Cerebellar cortex (tissue), 1 donor: ENCODE measurements at regions not wholly inside any gene's neighbourhood (a gene's known extent, or its start where the extent isn't known, plus 50 kb on each side); places are given as distances from the start of the nearest gene placed in this dataset.

Experiments
- DNase-seq: peaks from one replicate; pipeline ENCODE4 v3.0.0-alpha.2; 2015; ENCODE audit warnings: low spot score

GRCh38 chr5:175035882-175036533 lies 311.6 kb downstream of the MSX2 start:
- no peak for DNase-seq

GRCh38 chr5:175034924-175035323 lies 310.5 kb downstream of the MSX2 start:
- no peak for DNase-seq

GRCh38 chr5:175032741-175033151 lies 308.4 kb downstream of the MSX2 start:
- DNase-seq = peak; percentile 26

GRCh38 chr5:175032013-175032412 lies 307.6 kb downstream of the MSX2 start:
- DNase-seq = no peak

- DNase-seq = no peak
Observed at GRCh38 chr5:175027390-175027789, 303.0 kb downstream of the MSX2 start.

GRCh38 chr5:175025077-175025476 lies 300.7 kb downstream of the MSX2 start:
- DNase-seq = no peak

- DNase-seq = no peak
Observed at GRCh38 chr5:175021841-175022625, 297.7 kb downstream of the MSX2 start.

GRCh38 chr5:175021321-175021720 lies 296.9 kb downstream of the MSX2 start:
- DNase-seq = no peak

GRCh38 chr5:175015028-175015685 lies 290.8 kb downstream of the MSX2 start:
- no peak for DNase-seq

- DNase-seq = no peak
Observed at GRCh38 chr5:175013251-175013650, 288.9 kb downstream of the MSX2 start.

- DNase-seq = no peak
Observed at GRCh38 chr5:175012267-175012666, 287.9 kb downstream of the MSX2 start.

- DNase-seq = no peak
Observed at GRCh38 chr5:175003531-175003930, 279.1 kb downstream of the MSX2 start.

GRCh38 chr5:175001876-175002645 lies 277.7 kb downstream of the MSX2 start:
- DNase-seq = no peak

GRCh38 chr5:175001311-175001710 lies 276.9 kb downstream of the MSX2 start:
- no peak for DNase-seq

GRCh38 chr5:174999581-174999980 lies 275.2 kb downstream of the MSX2 start:
- DNase-seq = no peak

GRCh38 chr5:174998131-174998730 lies 273.8 kb downstream of the MSX2 start:
- DNase-seq = no peak

- DNase-seq = no peak
Observed at GRCh38 chr5:174997688-174998087, 273.3 kb downstream of the MSX2 start.

- no peak for DNase-seq
Observed at GRCh38 chr5:174996941-174997340, 272.6 kb downstream of the MSX2 start.

GRCh38 chr5:174995827-174996226 lies 271.4 kb downstream of the MSX2 start:
- no peak for DNase-seq

GRCh38 chr5:174991847-174992246 lies 267.5 kb downstream of the MSX2 start:
- no peak for DNase-seq

GRCh38 chr5:174990909-174991308 lies 266.5 kb downstream of the MSX2 start:
- DNase-seq = no peak

GRCh38 chr5:174987443-174988012 lies 263.1 kb downstream of the MSX2 start:
- no peak for DNase-seq
